ENCODE measurements at regions not wholly inside any gene's neighbourhood (a gene's known extent, or its start where the extent isn't known, plus 50 kb on each side); places are given as distances from the start of the nearest gene placed in this dataset.

DNA sequence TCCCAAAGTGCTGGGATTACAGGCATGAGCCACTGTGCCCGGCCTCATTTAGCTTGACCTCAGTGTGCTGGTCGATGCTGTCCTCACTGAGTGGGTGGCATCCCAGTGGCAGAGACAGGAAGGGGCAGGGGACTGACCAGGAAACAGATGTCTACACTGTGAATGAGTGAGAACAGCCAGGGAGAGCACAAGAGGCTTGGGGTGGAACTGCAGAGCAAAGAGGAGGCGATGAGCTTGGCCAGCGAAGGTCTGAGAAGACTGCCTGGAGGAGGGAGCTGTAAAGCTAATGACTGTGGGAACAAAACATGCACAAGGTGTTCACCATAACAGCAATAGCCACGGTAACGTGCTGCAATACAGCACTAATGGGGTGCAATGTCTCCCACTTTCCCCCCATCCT is 57.2 kb upstream of the BEGAIN start:
- TF ChIP-seq, protein P1, sequence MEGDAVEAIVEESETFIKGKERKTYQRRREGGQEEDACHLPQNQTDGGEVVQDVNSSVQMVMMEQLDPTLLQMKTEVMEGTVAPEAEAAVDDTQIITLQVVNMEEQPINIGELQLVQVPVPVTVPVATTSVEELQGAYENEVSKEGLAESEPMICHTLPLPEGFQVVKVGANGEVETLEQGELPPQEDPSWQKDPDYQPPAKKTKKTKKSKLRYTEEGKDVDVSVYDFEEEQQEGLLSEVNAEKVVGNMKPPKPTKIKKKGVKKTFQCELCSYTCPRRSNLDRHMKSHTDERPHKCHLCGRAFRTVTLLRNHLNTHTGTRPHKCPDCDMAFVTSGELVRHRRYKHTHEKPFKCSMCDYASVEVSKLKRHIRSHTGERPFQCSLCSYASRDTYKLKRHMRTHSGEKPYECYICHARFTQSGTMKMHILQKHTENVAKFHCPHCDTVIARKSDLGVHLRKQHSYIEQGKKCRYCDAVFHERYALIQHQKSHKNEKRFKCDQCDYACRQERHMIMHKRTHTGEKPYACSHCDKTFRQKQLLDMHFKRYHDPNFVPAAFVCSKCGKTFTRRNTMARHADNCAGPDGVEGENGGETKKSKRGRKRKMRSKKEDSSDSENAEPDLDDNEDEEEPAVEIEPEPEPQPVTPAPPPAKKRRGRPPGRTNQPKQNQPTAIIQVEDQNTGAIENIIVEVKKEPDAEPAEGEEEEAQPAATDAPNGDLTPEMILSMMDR (IDR thresholded peaks at IDR 0.05; ENCODE audit: insufficient read depth, low read length) = no peak
- TF ChIP-seq POLR2AphosphoS5 (IDR thresholded peaks at IDR 0.05; ENCODE audit: low read depth) (no peak), GABPA (IDR thresholded peaks at IDR 0.05; ENCODE audit: low read depth) (no peak), SPI1 (IDR thresholded peaks at IDR 0.05; ENCODE audit: borderline replicate concordance, low read depth) (no peak)
